NCI-H82 (cell line): ENCODE measurements at regions not wholly inside any gene's neighbourhood (a gene's known extent, or its start where the extent isn't known, plus 50 kb on each side); places are given as distances from the start of the nearest gene placed in this dataset.
"Not testable (repeated sequence)": the region's sequence is repeated elsewhere in the genome, so short reads cannot be mapped to it uniquely, and the experiment has no call there.

Experiments used
- DNase-seq: peaks from one replicate; lab custom pipeline; 2025; lab: John Stamatoyannopoulos, UW

GRCh38 chr18:15061289-15061896 is 313.4 kb downstream of the ANKRD30B start:
- DNase-seq: not testable (repeated sequence)

DNA sequence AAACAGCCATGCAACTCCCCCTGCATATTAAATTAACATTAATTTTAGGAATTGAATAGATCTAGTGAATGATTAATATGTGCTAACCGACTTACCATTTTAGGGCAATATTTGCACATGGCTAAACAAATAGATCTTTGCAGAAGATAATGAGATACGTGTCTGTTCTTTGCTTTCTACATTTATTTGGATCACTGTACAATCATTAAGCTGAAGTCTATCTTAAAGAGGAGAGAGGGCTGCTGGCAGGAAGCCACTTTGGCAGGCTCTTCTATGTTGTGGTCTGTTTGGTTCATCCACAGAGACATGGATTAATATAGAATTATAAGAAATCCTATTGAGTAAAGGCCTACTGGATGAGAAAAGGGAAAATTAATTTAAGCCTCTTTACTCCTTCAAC is 318.5 kb downstream of the ANKRD30B start:
- DNase-seq: not testable (repeated sequence)

DNA sequence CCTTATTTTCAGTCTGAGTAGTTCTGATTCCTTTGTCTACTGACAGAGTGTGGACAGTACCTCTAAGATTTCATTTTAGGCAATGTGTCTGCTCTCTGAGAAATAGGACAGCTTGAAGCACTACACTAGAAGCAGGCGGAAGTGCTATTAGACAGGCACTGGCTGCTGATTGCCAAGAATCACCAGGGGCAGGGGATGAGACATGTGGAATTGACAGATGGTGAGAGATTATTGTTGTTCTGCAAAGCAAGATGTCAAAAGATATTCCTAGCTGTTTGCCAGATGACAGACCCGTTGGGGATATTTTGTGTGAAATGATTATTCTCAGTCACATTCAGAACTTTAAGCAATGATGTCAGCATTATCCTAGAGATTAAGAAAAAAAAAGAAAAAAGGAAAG is 323.3 kb downstream of the ANKRD30B start:
- DNase-seq: peak; percentile 85
